ENCODE measurements at regions not wholly inside any gene's neighbourhood (a gene's known extent, or its start where the extent isn't known, plus 50 kb on each side); places are given as distances from the start of the nearest gene placed in this dataset.
"Not testable (repeated sequence)": the region's sequence is repeated elsewhere in the genome, so short reads cannot be mapped to it uniquely, and the experiment has no call there.

- not testable (repeated sequence) for TF ChIP-seq CTCF (conservative IDR thresholded peaks at IDR 0.05; ENCODE audit: low read length); EZH2phosphoT487 (IDR thresholded peaks at IDR 0.05; ENCODE audit: borderline replicate concordance)
These were observed 569.4 kb downstream of the TOX3 start for GRCh38 chr16:51977506-51977905.
